Heart left ventricle (tissue), 13 donors: ENCODE measurements at regions not wholly inside any gene's neighbourhood (a gene's known extent, or its start where the extent isn't known, plus 50 kb on each side); places are given as distances from the start of the nearest gene placed in this dataset.

Experiments used
- CTCF ChIP-seq, 12 donors: fragments of 200-600 bp; sonication (generic) in 4 of 12; IDR thresholded peaks; one replicate each; pipeline versions ENCODE4 v1.5.0 to v1.8.0; 2018 to 2022; ENCODE audit warnings: antibody characterized with exemption in 12 of 12, mild to moderate bottlenecking in 5 of 12
- POLR2A ChIP-seq, 2 donors: fragments of 450-650 bp; IDR thresholded peaks; one replicate each; pipeline ENCODE4 v1.6.1; 2017; ENCODE audit warnings: antibody characterized with exemption in 2 of 2, mild to moderate bottlenecking in 2 of 2, moderate library complexity in 2 of 2
- donor health status: ischemic (EF 13 %, LVEDD 7.1; RV severe dilation, severe dysfunction).
- donor health status: DM: no; HTN: yes; CAD: no.
- donor health status: DM: no; HTN: no; CAD: no.
- donor health status: ischemic (EF 25% LVEDD 6.9; RV normal size, moderate dysfunction).
- donor health status: ischemic (EF 25% LVEDD 5.7; RV mildly dilated, moderate dysfunction).
- donor health status: ischemic (EF 35%, LVEDD 5.7; RV mildly dilated, moderate dysfunction).
- donor health status: nonischemic (EF 11% LVEDD 7.7; RV severe dilation, severe dysfunction).
- donor health status: DM: yes; HTN: yes; CAD: no.
- donor health status: PGD.
- donor health status: ischemic (EF 29% LVEDD 5.4; RV normal size, mild dysfunction).
- donor health status: nonischemic (EF 23%, LVEDD 6.1; RV moderate dilation, normal function).

GRCh38 chr7:136027160-136027559, 50.0 kb upstream of the MTPN start:
- no peak for TF ChIP-seq CTCF (IDR thresholded peaks at IDR 0.05)
- TF ChIP-seq POLR2A (IDR thresholded peaks at IDR 0.05) = no peak
